Vagina (tissue), 2 donors: ENCODE measurements at regions not wholly inside any gene's neighbourhood (a gene's known extent, or its start where the extent isn't known, plus 50 kb on each side); places are given as distances from the start of the nearest gene placed in this dataset.

Experiments
- POLR2AphosphoS5 ChIP-seq, 2 donors: sonication (generic); formaldehyde crosslinking; IDR thresholded peaks; one replicate each; pipeline ENCODE4 v1.9.0; 2017; ENCODE audit warnings: antibody characterized with exemption in 2 of 2, mild to moderate bottlenecking in 2 of 2, low read depth in 1 of 2; ENCODE audit not compliant: insufficient read depth in 1 of 2
- TF ChIP-seq, protein P1 (sequence below), 3 experiments: fragments of 450-650 bp in 2 of 3; fragments of 200-600 bp in 1 of 3; sonication (generic) in 1 of 3; IDR thresholded peaks; one replicate each; pipeline ENCODE4 v1.5.1; 2017 to 2019; ENCODE audit warnings: antibody characterized with exemption in 3 of 3, mild to moderate bottlenecking in 2 of 3, moderate library complexity in 2 of 3

DNA sequence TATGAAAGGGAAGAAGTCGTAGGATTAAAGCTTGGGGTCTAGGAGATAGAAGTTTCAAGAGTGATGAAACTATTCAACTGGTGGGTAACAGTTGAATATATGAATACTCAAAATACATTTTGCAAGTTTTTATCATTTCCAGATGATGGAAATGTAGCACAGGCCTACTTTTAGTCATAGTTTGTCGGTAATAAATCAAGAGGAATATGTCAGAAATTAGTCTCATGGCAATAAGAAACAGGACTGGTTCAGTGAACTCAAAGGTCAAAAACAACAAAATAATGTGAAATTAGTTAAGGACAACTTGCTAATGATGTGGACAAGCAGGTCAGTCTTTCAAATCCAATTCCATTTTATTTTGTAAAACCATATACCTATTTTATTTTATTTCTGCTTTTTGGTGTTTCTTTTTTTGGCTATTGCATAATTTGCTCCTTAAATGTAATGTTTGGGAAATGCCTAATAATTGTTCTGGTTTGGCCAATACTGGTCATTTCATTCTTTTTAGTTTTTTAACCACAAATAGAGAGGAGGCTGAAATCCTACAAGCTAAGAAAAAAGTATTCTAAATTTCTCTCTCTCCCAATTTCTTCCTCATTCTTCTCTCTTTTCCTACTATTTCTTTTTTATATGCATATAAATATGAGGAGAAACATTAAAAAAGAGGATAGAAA is 195.2 kb upstream of the ARHGEF26 start:
- TF ChIP-seq, protein P1, sequence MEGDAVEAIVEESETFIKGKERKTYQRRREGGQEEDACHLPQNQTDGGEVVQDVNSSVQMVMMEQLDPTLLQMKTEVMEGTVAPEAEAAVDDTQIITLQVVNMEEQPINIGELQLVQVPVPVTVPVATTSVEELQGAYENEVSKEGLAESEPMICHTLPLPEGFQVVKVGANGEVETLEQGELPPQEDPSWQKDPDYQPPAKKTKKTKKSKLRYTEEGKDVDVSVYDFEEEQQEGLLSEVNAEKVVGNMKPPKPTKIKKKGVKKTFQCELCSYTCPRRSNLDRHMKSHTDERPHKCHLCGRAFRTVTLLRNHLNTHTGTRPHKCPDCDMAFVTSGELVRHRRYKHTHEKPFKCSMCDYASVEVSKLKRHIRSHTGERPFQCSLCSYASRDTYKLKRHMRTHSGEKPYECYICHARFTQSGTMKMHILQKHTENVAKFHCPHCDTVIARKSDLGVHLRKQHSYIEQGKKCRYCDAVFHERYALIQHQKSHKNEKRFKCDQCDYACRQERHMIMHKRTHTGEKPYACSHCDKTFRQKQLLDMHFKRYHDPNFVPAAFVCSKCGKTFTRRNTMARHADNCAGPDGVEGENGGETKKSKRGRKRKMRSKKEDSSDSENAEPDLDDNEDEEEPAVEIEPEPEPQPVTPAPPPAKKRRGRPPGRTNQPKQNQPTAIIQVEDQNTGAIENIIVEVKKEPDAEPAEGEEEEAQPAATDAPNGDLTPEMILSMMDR (IDR thresholded peaks at IDR 0.05) = no peak
- no peak for TF ChIP-seq POLR2AphosphoS5 (IDR thresholded peaks at IDR 0.05; ENCODE audit: insufficient read depth in 1 of 2, low read depth in 1 of 2)
